Posterior vena cava (tissue), 2 donors: ENCODE measurements at regions not wholly inside any gene's neighbourhood (a gene's known extent, or its start where the extent isn't known, plus 50 kb on each side); places are given as distances from the start of the nearest gene placed in this dataset.
"Not testable (repeated sequence)": the region's sequence is repeated elsewhere in the genome, so short reads cannot be mapped to it uniquely, and the experiment has no call there.

ENCODE experiments used
- DNase-seq: peaks from one replicate; pipeline ENCODE4 v3.0.0-alpha.2; 2020; ENCODE audit warnings: low spot score
- intact Hi-C, 2 donors: fragments of 100-400 bp; cut with DNase I; formaldehyde crosslinking; loops; one replicate each; pipeline versions ENCODE4 v1.14.1 to v1.14.2; 2022 to 2023
- donor health status: DM: yes; HTN: yes; CAD: no.
- donor health status: DM: yes; HTN: yes; CAD: no.

- intact Hi-C loops, result no loop called here
Observed at GRCh38 chr1:30106125-30106524, 617.3 kb downstream of the MATN1 start.

DNA sequence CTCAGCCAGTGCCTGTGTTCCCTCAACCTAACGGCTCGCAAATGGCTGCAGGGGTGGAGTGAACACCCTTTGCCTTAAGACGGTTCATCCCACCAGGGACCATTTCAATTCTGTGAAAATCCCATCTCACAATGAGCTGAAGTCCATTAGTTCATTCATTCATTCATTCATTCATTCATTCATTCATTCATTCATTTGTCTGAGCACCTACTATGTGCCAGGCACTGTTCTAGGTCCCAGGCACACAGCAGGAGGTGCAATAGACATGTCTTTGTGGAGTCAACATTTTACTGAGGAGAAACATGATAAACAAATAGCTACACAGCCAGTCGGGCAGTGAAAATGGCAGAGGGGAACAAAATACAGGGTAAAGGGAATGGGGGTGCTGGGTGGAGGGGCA lies 618.8 kb downstream of the MATN1 start:
- DNase-seq, result no peak
- intact Hi-C loops, result no loop called here

More at GRCh38 chr1:30106125-30106524, 617.3 kb downstream of the MATN1 start:
- no peak for DNase-seq

DNA sequence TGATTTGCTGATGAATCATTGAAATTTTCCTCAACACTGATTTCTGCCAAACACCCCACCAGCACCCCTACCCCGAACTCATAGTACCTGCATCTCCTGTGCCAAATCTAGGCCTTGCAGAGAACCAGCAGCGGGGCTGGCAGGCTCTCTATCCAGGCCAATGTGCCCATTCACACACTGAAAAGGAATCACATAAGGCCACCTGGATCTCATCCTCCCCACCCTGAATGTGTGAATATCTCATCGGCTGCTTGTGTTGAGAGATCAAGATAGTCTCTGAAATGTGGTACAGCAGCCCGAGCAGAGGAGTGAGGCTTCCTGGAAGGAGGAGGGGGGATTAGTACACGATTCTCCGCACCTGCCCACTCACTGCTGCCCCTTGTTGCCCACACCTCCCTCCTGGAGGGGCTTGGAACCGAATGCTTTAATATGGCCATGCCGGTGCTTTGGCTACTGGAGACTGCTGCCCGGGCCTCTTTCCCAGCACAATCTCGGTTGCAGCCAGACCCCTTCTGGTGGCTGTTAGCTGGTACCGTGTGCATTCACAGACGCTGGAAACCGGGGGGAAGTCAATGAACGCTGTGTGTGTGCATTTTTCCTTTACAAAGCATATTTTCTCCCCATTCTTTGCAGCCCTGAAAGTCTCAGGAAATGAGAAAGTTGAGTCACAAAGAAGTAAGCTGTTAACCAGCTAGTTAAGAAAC lies 619.5 kb downstream of the MATN1 start:
- intact Hi-C loops, result no loop called here
- no peak for DNase-seq

DNA sequence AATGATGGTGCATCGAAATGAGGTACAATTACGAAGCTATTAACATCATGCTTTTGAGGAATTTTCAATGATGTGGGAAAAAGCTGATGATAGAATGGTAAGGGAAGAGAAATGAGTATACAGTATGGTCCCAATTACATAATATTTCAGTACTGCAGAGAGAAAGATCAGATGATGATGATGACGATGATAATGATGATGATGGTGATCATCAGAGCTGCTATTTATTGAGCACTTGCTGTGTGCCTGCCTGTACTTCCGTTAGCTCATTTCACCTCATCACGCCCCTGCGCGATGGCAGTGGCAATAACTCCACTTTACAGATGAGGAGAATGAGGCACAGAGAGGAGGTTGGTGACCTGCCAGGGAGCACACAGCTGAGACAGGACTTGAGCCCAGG lies 620.8 kb downstream of the MATN1 start:
- no peak for DNase-seq
- intact Hi-C loops, result no loop called here

DNA sequence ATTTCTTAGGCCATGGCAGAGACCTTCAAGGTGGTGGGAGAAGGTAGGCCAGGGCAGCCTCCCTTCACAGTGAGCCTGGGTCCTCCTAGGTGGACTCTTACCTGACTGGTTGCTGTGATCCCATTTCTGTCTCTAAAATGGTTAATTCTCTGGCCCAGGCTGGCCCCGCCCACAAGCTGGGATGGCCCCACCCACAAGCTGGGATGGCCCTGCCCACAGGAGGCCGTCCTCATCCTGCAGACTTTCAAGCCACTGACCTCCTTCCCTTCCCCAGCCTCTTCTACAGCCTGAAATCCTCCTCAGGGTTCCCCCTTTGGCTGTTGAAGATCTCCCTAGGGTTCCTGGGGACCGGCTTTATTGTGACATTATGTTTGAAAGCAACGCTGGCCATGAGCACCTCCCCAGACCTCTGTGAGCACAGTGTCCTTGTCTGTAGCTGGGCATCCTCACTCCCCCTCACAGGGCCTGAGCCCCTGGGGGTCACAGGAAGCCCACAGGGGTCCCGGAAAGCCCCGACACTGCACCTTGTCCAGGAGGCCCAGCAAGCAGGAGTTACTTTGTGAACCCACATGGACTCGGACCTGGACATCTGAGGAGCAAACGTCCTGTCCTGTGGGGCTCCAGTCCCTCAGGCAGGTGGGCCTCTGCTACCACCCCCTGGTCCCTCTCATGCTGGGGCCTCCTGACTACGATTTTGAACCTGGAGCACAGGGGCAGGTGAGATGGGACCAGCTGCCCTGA lies 621.7 kb downstream of the MATN1 start:
- intact Hi-C loops, result no loop called here
- no peak for DNase-seq

- intact Hi-C loops, result no loop called here
Observed at GRCh38 chr1:30101016-30101415, 622.4 kb downstream of the MATN1 start.

GRCh38 chr1:30100524-30100862 lies 622.9 kb downstream of the MATN1 start:
- DNase-seq, result no peak
- intact Hi-C loops, result no loop called here

More at GRCh38 chr1:30101016-30101415, 622.4 kb downstream of the MATN1 start:
- no peak for DNase-seq

DNA sequence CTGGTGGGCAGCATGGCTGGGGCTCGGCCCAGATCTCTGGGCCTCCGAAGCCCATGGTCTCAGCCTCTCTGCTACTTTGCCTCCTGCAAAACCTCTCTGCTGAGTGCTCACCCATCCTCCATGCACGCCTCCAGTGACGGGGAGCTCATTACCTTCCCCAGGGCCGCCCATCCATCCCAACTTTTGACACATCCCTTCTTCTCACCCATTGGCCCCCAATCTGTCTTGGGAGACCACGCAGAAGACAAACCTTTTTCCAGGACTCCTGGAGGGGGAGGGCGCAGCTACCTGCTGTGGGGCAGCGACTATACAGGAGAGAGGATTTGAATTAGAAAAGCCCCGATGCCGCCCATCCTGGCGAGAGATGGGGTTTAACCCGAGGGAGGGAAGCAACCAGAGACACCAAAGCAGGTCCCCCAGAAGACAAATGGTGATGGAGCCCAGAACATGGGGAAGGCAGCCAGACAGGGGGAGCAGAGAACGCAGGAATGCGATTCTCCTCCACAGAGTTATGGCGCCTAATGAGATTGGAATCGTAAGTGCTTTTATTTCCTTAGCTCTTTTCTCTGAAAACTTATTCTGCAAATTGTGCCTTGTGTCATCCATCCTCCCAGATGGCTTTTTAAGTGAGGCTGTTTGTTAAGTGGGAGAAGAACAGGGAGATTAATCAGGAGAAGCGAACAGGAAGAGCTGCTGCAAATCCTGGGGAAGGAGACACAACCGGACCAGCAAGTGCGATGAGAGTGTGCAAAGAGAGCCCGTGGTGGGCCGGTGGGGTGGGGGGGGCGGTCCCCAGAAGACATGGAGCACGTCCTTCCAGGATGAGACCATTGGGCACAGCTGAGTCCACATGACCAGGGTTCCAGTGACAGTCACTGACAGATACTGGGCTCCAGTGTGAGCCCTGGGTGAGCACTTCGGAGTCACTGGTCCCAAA lies 623.5 kb downstream of the MATN1 start:
- intact Hi-C loops, result no loop called here
- DNase-seq, result no peak

- DNase-seq, intact Hi-C loops: not testable (repeated sequence)
Observed at GRCh38 chr1:30097851-30098250, 625.5 kb downstream of the MATN1 start.

GRCh38 chr1:30095451-30096025 lies 627.8 kb downstream of the MATN1 start:
- intact Hi-C loops, result no loop called here
- no peak for DNase-seq

- no peak for DNase-seq
- intact Hi-C loops, result no loop called here
Observed at GRCh38 chr1:30095051-30095450, 628.3 kb downstream of the MATN1 start.

DNA sequence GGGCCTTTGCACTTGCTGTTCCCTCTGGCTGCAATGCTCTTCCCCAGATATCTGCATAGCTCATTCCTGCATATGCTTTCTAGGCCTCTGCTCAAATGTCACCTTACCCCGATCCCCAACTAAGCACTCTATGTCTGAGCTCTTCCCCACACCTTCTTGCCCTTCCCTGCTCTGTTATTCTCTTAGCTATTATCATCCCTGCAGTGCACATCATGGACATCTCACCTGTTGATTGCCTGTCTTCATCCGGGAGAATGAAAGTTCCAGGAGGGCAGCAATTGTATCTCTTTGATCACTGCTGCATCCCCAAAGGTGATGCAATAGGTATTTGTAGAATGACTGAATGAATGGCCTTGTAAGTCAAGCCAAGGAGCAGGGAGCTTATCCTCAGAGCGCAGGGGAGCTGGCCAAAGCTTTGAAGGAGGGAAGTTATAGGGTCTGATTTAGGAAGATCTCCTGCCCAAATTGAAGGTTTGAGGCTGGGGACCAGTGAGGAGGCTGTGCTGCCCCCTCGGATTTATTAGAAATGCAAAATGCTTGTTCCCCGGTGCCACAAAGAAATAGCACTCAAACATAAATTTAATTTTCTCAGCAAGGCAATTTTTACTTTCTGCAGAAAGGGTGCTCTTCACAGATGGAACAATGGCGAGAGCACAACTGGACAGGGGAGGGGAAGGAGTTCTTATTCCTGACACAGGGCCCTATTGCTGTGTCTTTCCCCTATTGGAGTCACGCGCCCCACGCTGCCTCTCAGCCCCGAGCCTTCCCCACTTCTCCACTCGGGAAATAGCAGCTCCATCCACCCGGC lies 631.1 kb downstream of the MATN1 start:
- intact Hi-C loops, result no loop called here
- DNase-seq, result no peak

DNA sequence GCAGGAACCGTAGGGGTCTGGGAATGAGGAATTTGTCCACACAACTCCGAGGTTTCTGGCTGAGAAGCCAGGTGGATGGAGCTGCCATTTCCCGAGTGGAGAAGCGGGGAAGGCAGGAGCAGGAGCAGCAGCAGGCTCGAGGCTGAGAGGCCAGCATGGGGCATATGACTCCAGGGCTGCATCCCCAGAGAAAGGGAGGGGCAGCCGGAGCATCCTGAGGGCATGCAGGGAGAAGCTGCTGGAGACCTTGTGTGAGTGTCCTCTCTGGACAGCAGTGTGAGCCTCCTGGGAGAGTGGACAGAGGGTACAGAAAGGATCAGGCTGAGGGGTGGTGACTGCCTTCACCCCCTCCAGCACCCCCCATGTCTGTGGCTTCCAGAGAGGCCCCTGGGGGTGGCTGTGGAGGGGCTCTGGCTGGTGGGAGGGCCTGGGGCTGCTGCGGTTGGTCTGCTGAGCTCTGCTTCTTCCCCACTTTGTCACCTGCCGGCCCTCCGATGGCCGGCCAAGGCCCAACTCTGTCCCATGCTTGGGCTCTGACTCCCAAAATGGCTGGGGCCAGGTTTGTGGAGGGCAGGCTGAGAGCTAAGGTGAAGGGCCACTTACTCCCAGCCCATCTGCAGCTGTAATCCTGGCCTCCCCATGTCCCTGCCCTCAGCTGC lies 633.1 kb downstream of the MATN1 start:
- DNase-seq, result no peak
- intact Hi-C loops, result no loop called here

- intact Hi-C loops, result loop anchor here in 1 of 2 donors (5.0 to 10.0 kb wide), 3 partner anchors 297 to 844 kb away; no protein-coding TSS in a partner anchor
- DNase-seq, result no peak
Observed at GRCh38 chr1:30089024-30089430, 634.4 kb downstream of the MATN1 start.

DNA sequence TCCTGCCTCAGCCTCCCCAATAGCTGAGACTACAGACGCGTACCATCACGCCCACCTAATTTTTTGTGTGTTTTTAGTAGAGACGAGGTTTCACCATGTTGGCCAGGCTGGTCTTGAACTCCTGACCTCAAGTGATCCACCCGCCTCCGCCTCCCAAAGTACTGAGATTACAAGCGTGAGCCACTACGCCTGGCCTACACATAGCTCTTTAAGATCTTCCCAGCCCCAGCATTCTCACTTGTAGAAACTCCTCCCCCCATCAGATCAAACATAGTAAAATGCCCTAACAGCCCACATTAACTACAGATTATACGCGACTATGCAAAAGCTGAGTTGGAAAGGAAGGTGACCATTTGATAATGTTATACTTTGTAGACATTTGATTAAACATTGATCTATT lies 634.8 kb downstream of the MATN1 start:
- no peak for DNase-seq
- intact Hi-C loops, result loop anchor here in 1 of 2 donors (5.0 to 10.0 kb wide), 3 partner anchors 296 to 844 kb away; no protein-coding TSS in a partner anchor

DNA sequence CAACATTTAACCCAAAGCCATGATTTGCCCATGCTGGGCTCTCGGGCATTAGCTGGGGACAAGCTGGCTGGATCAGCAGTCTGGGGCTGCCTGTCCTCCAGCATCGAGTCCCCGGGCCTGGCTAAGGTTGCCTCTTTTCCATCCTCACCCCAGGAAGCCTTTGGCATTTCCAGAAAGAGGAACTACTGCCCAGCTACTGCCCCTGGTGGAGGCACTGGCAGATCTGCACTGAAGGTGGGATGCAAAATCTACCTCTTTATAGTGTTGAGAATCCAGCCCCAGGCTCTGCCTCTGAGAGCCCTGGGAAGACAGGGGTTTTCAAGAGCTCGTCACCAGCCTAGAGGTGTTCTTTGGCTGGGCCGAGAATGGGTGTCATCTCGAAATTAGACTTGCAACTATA lies 635.9 kb downstream of the MATN1 start:
- intact Hi-C loops, result loop anchor here in 1 of 2 donors (5.0 to 10.0 kb wide), 3 partner anchors 295 to 843 kb away; no protein-coding TSS in a partner anchor
- no peak for DNase-seq

GRCh38 chr1:30085811-30086770 lies 637.3 kb downstream of the MATN1 start:
- DNase-seq, result peak; percentile 89
- intact Hi-C loops, result loop anchor here (2.0 to 10.0 kb wide), 4 partner anchors 294 to 855 kb away; partner anchors contain the start of gene MECR (in 1 of the 2)
